GM19395 (cell line): ENCODE measurements at regions not wholly inside any gene's neighbourhood (a gene's known extent, or its start where the extent isn't known, plus 50 kb on each side); places are given as distances from the start of the nearest gene placed in this dataset.
"Not testable (repeated sequence)": the region's sequence is repeated elsewhere in the genome, so short reads cannot be mapped to it uniquely, and the experiment has no call there.

Experiments used
- ATAC-seq: cut with Tn5 transposase; IDR thresholded peaks from one replicate; pipeline ENCODE4 v1.9.1; 2021; ENCODE audit warnings: mild to moderate bottlenecking, moderate library complexity; ENCODE audit not compliant: unreplicated experiment

DNA sequence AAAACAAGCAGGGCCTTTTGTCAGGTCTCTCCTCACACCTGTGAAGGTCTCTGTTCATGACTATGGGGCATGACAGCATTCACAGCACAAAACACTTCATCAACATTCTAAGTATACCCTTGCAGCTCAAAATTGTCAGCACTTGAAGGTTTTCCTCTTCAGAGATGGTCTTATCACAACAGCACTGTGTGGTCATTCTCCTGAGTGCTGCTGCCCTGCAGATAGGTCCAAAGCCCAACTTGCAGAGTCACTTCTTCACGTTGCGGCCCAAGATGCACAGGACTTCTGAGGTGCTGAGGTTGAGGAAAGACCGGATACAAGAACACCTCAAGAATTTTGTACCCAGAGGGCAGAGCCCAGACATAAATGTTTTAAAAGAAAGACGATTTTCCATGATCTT is 574.5 kb downstream of the UQCRFS1 start:
- no peak for ATAC-seq

DNA sequence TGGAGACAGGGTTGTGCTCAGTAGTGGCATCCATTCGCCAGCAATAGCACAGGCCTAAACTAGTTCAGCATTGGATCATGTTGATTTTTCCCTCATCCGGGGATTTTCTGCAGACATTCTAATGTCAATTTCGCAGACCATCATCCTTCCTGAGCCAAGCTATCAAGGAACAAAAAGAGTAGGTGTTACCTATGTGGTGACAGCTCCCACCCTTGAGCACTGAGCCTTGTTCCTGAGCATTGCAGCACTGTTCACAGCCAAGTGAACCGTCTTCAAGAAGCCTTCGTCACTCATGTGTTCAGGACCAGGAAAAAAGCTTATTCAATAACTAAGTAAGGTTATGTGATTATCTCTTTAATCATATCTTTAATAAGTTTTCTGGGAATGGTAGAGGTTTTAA is 576.2 kb downstream of the UQCRFS1 start:
- no peak for ATAC-seq

DNA sequence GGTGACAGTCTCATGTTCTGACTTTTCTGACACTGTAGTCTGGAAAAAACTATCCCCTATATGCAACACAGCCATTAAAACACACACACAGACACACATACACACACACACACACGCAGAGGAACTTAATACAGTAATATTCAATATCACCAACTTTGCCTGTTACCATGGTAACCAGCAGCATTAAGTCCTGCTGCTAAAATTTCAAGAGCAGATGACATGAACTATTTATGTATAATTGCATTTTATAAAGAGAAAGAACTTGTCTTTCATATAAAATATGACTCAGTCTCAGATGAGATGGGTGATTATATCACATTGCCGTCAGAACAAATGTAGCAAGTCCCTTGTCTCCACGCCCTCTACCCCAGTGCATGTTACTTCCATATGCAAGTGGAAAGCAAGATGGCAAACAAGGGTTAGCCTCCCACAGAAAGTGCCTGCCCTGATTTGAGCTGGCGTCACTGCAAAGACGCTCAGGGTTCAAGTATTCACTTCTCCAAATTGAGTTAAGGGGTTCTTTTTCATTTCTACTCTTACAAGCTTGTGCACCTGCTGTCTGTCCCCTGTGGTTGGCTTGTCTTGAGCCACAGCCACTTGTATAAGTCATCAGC is 576.8 kb downstream of the UQCRFS1 start:
- ATAC-seq = no peak

DNA sequence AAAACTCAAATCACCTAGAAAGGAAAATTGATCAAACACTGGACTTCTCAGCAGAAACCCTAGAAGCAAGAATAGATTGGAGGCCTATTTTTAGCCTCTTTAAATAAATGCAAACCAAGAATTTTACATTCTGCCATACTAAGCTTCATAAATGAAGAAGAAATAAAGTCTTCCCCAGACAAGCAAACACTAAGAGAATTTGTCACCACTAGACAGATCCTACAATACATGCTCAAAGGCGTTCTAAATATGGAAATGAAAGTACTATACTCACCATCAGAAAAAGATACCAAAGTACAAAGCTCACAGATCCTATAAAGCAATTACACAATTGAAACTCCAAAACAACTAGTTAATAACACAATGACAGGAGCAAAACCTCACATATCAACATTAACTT is 578.1 kb downstream of the UQCRFS1 start:
- ATAC-seq = no peak

DNA sequence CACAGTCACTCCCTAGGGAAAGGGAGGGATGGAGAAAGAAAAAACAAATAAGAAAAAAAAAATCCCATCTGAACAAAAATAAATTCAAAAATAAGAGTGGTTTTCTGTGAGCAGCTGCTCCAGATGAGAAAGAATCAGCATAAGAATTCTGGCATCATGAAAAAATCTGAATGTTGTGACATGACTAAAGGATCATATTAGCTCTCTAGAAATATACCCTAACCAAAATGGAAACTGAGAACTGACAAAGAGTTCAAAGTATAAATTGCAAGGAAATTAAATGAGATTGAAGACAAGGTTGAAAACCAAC is 579.0 kb downstream of the UQCRFS1 start:
- ATAC-seq = no peak

DNA sequence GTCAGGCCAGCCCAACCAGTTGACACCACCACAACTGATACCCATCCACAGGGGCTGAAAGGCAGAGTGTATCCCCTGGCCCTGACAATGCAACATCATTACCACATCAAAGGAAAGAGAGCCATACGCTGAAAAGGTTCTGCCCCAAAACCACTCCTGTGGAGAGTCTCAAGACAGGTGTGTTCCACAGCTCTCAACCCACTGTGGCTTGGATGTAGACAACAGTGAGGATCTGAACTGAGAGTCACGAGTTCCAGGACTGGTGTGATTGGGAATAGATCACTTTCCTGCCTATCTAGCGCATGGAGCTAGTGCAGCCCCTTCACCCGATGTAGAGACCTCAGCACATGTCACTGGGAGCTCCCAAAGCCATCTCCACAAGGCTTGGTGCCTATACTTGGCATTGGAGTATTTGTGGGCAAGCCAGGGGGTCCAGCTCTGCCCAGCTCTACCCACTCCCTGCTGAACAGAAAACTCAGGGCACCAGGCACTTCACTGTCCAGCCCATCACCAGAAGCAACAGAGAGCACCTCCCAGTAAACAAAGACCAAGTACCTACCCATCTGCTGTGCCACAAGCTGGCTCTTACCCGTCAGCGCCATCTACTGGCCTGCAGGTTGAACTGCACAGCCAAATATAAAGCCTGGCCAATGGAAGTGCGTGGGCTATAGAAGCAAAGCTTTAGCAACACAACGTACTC is 579.5 kb downstream of the UQCRFS1 start:
- peak; percentile 68 for ATAC-seq

DNA sequence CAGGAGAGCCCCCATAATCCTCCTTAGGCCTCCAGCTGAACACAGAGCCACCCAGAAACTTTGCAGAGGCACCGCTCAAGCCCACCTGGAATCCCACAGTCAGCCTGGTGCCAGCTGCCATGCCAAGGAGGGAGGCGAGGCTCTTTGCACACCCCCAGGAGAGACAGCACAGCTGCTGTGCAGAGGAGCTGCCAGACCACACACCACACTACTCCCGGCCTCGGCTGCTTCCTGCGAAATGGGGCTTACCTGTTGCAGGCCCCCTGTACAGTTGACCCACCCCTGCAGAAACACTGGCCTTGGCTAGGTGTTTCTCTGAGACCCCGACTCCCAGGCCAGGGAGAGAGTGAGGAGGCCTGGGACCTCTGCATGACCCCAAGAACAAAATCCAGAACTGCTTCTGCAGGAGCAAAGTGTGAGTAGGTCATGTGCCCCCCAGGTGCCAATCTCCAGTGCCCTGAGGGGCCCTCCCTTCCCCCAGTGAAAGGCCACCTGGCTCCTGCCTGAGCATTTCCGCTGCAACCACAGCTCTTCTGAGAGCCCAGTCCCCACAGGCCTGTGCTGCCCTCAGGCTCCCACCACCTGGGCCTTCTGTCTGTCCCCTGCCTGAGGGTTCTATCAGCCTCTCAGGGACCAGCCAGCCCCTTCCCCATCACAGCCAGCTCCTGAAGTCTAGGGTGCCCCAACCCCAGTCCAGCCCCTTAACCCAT is 580.4 kb downstream of the UQCRFS1 start:
- no peak for ATAC-seq

DNA sequence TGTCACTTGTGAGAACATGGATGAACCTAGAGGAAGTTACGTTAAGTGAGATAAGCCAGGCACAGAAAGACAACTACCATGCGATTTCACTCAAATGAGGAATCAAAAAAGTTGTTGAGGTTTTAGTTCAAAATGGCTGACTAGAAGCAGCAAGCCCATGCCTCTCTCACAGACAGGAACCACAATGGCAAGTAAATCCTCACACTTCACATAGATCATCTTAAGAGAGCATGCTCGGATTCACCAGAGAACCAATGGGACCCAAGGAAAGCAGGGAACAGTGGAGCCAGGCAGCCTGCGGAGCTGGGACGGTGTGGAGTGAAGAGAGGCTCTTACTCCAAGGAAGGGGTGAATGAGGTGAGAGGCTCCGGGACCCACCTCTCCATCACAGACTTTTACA is 581.0 kb downstream of the UQCRFS1 start:
- no peak for ATAC-seq

DNA sequence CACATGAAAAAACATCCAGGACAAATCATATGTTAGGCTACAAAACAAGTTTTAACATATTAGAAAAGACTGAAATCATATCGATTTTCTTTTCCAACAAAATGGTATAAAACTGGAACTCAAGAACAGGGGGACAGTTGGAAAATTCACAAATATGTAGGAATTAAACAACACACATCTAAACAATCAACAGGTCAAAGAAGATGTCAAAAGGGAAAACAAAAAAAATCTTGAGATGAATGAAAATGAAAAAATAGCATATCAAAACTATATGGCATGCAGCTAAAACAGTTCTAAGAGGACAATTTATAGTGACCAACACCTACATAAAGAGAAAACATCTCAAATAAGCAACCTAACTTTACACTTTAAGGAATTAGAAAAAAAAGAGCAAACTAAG is 585.3 kb downstream of the UQCRFS1 start:
- ATAC-seq = no peak

DNA sequence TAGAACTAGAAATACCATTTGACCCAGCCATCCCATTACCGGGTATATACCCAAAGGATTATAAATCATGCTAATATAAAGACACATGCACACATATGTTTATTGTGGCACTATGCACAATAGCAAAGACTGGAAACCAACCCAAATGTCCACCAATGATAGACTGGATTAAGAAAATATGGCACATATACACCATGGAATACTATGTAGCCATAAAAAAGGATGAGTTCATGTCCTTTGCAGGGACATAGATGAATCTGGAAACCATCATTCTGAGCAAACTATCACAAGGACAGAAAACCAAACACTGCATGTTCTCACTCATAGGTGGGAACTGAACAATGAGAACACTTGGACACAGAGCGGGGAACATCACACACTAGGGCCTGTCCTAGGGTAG is 586.5 kb downstream of the UQCRFS1 start:
- not testable (repeated sequence) for ATAC-seq

DNA sequence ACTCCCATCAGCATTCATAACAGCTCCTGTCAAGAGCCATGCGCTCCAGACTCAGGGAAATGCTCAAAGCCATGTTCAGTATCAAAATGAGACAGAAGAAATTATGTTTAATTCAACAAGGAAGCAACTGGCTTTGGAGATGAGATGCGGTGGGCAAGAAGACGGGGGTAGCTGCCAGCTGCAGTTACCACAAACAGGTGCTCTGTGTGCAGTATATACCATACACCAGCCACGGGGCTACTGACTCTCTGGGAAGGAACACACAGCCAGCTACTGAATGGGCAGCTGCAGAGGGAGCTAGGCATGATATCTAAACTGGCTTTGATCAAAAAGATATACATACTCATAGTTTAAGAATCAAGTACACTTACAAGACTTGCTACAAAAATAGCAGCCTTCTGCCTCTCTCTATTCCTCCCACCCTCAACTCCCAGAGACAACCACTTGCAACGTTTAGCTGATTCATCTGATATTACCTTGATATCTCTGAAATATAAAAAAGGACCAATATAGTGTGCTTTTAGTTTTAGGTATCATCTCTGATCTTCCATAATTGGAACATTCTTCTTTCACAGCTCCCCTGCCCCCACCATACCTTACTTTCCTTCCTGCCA is 593.0 kb downstream of the UQCRFS1 start:
- no peak for ATAC-seq

DNA sequence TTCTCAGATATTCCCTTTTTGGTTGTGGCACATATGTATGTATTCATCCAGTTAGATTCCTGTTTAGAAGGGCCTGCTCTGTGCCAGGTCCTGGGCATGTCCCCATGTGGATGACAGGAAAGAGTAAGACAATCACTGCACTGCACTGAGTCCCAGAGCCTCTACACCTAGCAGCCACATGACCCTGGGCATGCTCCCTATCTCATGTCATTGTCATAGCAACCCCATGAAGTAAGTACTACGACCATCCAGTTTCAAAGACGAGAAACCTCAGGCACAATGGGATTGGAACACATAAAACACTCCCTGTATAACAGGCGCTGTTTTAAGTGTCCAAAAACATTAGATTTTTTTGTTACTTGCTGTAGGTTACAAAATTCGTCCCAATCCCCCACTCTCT is 594.4 kb downstream of the UQCRFS1 start:
- no peak for ATAC-seq

DNA sequence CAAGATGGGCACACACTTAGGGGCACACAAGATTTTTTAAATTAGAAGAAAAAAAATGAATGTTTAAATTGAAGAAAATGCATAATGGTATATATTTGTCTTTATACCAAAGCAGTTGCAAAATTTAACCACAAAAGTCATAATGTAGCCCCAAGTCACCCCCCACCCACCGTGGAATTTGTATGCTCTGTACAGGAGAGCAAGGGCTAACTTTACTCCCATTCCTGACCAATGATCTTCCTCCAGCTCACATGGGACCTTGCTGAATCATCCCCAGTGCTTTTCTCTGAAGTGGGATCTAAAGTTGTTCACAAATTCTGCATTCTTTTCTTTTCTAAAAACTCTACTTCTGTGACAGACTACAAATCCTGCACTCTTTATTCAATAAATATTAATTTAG is 597.0 kb downstream of the UQCRFS1 start:
- no peak for ATAC-seq

DNA sequence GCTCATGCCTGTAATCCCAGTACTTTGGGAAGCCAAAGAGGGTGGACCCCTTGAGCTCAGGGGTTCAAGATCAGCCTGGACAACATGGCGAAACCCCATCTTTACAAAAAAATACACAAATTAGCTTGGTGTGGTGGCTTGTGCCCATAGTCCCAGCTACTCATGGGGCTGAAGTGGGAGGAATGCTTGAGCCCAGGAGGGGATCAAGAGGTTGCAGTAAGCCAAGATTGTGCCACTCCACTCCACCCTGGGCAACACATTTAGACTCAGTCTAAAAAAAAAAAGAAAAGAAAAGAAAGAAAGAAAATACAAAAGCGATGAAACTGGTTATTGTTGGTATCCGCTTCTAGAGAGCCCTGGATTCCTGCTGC is 597.4 kb downstream of the UQCRFS1 start:
- no peak for ATAC-seq

DNA sequence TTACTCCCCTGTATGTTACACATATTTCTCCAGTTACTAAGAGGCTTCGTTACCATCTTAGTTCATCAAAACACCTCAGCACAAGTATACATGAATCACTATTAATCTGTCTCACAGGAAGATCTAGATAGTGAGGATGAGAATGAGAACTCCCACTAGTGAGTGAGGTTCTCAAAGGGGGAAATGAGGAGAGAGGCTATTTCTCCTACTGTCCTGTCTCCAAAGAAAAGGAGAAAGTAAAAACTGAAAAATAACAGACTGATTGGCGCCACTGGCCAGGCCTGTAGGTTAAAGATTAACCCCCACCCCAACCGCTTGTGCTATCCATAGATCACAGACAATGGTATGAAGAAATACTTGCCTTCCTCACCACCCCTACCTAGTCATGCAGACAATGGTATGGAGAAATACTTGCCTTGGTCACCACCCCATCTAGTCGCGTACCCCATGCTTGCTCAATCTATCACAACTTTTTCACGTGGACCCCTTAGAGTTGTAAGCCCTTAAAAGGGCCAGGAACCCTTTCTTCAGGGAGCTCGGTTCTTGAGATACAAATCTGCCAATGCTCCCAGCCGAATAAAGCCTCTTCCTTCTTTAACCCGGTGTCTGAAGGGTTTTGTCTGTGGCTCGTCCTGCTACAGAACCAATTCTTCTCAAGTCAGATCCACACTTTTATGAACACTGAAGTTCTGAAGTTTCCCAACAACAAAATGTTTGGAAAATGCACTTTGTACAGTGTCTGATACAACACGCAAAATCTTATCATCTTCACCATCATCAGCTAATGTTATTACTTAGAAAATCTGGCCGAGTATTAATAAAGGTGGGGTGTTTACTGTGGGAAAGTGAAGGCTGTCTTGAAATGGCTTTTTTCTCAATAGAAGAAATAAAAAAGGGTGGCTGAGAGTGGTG is 598.1 kb downstream of the UQCRFS1 start:
- ATAC-seq = no peak

DNA sequence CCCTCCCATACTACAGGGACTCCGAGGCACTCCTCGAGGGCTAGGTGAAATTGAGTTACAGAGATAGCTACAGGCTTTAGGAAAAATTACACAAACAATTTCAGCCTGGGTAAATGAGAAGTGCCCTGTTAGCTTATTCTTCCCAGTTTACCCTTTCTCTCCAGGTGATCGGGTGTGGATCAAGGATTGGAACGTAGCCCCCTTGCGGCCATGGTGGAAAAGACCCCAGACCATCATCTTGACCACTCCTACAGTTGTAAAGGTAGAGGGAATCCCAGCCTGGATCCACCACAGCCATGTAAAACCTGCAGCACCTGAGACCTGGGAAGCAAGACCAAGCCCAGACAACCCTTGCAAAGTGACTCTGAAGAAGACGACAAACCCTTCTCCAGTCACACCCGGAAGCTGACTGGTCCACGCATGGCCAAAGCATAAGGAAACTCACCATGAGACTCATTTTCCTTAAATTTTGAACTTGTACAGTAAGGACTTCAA is 600.6 kb downstream of the UQCRFS1 start:
- ATAC-seq = no peak

DNA sequence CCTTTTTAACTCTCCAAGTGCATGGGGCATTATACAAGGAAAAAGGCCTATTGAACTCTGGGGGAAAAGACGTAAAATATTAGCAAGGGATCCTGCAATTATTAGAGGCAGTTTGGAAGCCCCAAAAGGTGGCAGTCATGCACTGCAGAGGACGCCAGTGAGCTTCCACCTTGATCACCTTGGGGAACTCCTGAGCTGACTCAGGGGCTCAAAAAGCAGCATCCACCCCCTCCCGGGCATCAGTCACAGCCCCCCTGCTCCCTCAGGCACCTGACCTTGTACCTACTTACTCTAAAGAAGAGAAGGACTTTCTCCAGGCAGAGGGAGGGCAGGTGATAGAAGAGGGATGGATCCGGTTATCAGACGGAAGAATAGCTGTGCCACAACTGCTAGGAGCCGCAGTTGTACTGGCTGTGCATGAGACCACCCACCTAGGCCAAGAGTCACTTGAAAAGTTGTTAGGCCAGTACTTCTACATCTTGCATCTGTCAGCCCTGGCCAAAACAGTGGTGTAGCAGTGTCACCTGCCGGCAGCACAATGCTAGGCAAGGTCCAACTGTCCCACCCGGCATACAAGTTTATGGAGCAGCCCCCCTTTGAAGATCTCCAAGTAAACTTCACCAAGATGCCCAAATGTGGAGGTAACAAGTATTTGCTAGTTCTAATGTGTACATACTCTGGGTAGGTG is 601.6 kb downstream of the UQCRFS1 start:
- not testable (repeated sequence) for ATAC-seq

DNA sequence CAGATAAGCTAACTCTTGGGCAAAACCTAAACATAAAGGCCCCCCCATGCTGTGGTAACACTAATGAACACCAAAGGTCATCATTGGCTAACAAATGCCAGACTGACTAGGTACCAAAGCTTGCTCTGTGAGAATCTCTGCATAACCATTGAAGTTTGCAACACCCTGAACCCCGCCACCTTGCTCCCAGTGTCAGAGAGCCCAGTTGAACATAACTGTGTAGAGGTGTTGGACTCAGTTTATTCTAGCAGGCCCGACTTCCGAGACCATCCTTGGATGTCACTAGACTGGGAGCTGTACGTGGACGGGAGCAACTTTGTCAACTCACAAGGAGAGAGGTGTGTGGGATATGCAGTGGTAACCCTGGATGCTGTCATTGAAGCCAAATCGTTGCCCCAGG is 602.2 kb downstream of the UQCRFS1 start:
- ATAC-seq = no peak

DNA sequence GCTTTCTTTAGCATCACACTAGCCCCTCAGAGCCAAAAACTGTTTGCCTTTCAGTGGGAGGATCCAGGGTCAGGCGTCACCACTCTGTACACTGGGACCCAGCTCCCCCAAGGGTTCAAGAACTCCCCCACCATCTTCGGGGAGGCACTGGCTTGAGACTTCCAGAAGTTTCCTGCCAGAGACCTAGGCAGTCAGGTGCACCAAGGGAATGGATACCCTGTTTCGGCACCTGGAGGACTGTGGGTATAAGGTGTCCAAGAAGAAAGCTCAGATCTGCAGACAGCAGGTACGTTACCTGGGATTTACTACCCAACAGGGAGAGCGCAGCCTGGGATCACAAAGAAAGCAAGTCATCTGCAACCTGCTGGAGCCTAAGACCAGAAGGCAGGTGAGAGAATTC is 603.0 kb downstream of the UQCRFS1 start:
- ATAC-seq = no peak

DNA sequence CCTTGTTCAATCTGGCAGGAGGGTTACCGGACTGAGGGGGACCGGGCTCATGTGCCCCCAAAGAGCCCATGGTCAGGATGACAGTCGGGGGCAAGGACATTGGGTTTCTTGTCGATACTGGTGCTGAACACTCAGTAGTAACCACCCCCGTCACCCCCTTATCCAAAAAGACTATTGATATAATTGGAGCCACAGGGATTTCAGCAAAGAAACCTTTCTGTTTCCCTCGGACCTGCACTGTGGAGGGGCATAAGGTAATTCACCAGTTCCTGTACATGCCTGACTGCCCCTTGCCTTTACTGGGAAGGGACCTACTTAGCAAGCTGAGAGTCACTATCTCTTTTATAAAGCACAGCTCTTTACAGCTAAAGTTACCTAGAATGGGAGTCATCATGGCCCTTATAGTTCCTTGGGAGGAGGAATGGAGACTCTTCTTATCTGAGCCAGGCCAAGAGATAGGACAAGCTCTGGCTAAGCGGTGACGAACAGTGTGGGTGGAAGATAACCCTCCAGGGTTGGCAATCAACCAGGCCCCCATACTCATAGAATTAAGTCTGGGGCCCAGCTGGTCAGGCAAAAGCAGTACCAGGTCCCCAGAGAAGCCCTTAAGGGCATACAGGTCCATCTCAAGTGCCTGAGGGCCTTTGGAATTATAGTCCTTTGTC is 603.7 kb downstream of the UQCRFS1 start:
- no peak for ATAC-seq
